GM21360 (cell line): ENCODE measurements at regions not wholly inside any gene's neighbourhood (a gene's known extent, or its start where the extent isn't known, plus 50 kb on each side); places are given as distances from the start of the nearest gene placed in this dataset.
"Not testable (repeated sequence)": the region's sequence is repeated elsewhere in the genome, so short reads cannot be mapped to it uniquely, and the experiment has no call there.

Experiments
- ATAC-seq: cut with Tn5 transposase; IDR thresholded peaks from one replicate; pipeline ENCODE4 v1.9.1; 2021; ENCODE audit warnings: mild to moderate bottlenecking, moderate library complexity; ENCODE audit not compliant: unreplicated experiment

DNA sequence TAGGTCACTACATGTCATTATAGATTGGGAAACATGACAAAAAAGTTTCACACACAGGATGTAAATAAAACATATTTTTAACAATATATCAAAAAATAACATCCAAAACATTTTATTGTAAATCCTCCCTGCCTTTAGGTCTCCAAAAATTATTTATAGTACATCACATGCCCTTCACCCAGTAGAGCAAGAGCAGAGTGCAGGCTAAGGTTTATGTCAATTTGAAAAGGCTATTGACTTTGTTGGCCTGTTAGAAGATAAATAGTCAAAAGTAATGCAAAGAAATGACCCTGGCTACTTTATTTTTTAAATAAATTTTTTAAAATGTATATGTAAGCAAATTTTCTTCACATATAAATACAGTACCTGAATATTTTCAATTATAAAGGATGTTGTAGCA lies 983.7 kb downstream of the RAB28 start:
- no peak for ATAC-seq

DNA sequence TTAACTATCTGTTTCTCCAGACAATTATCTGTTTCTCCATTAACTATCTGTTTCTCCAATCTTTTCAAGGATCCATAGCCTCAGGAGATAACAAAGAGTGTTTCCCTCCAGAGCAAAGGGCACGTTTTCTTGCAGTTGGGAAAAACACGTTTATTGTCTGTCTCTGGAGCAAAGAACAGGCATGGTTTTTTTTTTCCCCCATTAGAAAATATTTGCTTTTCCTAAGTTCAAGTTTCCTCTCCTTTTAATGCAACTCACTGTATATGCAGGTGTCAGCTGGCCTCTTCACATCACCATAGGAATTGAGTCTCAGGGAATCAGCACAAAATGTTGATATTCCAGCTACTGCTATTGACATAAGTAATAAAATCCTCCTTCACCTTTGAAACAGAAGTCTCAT lies 984.4 kb downstream of the RAB28 start:
- no peak for ATAC-seq

DNA sequence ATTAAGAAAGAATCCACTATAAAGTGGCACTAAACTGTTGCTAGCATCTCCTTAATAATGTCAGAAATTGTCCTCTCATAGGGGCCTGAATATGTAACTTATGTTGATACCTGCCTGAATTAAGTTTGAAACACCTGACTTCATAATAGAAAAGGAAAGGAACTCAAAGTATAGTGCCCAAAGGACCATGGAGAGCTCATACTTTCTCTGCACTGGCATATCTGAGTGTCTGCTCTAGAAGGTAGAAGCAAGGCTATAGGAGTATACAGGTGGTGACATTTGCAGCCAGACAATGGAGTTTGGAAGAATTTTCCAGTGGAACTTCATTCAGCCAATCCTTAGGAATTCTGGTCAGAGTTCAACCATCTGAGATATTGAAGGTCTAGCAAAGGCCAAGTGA lies 988.9 kb downstream of the RAB28 start:
- ATAC-seq = no peak

DNA sequence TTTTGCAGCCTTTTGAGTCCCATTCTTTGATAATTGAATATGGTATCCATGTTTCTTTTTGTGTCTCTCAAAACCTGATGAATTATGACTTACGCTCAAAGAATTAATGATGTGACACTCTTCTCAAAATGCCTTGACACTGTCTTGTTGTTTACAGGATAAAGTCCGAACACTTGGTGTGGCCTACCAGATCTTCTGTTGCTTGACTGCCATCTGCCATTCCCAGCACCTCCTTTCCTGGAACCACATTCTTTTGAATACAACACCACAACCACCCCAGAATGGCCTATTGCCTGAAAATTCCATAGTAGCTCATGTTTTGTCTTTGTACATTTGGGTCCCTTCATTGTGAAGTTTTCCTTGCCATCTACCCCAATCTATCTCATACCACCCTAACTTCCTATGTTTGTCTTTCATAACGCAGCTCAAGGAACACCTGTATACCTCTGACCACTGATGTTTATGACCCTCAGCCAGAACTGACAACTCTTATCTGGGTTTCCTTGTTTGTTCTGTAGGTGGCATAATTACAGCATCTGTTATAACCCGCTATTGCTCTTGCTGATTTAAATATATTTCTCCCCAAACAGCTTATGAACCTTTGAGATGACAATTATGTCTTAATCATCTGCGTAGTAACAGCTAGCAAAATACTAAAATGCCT lies 991.3 kb downstream of the RAB28 start:
- no peak for ATAC-seq

DNA sequence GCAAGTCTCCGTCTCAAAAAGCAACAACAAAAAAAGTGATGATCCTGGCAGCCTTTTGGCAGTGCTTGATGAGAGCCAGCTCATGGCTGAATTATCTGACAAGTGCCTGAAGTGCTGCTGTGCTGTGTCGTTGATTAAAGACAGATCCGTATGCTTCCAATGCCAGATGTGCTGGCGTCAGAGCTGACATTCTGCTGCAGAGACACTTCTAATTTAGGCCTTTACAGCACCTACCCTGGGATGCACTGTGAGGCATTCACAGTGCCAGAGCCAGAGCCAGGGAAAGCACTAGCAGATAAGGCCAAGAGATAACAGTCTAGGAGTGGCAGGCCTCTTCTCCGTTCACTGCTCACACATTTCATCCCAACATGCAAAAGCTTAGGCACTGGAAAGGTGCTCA lies 995.5 kb downstream of the RAB28 start:
- ATAC-seq = no peak

DNA sequence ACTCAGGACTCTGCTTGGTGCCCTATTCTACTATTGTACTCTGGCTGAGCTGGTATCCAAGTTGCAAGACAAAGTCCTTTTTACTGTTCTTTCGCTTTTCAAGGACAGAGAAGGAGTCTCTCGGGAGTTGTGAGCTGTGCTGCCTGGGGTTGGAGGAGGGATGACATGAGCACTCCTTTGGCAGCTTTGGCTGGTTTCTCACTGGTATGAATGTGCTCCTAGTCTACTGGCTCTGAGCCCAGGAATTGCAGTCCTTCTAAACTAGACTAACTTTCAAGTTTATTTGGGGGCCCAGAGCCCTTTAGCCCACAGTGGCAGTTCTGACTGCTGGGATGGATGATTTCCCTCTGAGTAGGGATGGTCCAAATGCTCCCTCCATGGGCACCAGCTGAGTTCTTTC lies 997.1 kb downstream of the RAB28 start:
- no peak for ATAC-seq

DNA sequence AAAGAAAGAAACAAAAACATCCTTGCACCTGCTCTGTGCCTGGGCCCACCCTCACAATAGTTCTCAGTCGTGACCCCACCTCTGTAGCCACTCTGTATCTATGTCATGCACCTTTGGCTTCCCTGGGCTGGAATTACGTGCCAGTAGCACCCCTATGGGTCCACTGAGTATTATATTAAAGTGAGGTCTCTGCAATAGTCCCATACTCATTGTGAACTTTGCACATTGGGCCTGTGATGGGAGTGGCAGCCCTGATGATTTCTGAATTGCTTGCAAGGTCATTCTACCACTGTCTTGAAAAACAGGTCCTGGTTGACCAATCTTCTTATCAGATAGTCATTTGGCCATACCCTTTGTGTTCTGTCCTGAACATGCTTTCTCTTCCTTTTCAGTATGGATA lies 1012.1 kb downstream of the RAB28 start:
- no peak for ATAC-seq

DNA sequence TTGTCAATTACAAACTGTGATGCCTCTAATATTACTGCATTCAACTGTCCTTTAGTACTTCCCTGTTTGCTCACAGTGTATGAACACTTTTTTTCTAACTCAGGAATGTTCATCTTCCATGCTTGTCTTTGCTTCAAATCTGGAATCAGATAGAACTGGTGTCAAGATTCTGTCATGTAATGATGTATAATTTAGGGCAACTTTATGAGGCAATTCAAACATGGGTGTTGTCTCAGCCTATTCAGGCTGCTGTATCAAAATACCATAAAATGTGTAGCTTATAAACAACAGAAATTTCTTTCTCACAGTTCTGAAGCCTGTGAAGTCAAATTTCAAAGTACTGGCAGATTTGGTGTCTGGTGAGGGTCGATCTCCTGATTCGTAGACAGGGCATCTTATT lies 1012.9 kb downstream of the RAB28 start:
- no peak for ATAC-seq

DNA sequence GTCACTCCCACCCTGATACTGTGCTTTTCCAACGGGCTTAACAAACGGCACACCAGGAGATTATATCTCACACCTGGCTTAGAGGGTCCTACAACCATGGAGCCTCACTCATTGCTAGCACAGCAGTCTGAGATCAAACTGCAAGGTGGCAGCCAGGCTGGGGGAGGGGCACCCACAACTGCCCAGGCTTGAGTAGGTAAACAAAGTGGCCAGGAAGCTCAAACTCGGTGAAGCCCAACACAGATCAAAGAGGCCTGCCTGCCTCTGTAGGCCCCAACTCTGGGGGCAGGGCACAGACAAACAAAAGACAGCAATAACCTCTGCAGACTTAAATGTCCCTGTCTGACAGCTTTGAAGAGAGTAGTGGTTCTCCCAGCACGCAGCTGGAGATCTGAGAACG lies 1022.6 kb downstream of the RAB28 start:
- ATAC-seq = not testable (repeated sequence)

DNA sequence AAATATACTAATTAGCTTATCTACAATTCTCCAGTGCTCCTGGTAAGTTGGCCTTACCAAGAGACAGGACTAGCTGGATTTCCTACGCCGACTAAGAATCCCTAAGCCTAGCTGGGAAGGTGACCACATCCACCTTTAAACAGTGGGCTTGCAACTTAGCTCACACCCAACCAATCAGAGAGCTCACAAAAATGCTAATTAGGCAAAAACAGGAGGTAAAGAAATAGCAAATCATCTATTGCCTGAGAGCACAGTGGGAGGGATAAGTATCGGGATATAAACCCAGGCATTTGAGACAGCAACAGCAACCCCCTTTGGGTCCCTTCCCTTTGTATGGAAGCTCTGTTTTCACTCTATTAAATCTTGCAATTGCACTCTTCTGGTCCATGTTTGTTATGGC lies 1025.0 kb downstream of the RAB28 start:
- no peak for ATAC-seq

DNA sequence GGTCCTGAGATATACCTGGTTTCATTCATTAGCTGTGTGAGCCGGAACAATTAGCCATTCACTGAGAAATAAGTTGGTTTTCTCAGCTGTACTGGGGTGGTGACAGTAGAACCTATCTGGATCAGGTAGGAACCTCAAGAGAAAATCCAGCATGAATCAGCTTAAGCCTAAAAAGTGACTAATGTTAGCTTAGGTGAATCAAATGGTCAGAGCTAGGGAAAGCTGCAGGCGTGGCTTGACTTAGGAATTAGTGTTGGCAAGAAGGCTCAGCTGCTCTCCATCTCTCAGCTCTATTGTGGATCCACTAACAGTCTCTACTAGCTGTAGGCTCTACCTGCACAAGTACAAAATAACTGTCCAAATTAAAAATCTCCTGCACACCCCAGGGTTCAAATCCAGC lies 1025.5 kb downstream of the RAB28 start:
- ATAC-seq = no peak

DNA sequence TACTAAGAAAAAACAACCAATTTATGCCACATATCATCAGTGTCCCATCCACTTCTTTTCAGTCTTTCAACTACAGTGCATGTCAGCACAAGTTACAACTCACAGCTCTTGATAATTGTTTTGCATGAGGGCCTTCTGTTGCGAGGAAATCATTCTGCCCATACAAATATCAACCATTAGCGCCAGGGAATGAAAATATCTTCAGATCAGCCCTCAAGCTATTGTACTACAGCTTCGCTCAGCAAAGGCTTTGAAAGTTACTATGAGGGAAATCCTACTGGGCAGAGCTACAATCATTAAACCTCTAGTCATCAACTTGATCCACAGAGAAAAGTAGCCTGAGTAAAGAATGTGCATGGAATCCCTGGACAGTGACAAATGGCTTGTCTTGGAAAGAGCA lies 1023.6 kb upstream of the HS3ST1 start:
- ATAC-seq = no peak

DNA sequence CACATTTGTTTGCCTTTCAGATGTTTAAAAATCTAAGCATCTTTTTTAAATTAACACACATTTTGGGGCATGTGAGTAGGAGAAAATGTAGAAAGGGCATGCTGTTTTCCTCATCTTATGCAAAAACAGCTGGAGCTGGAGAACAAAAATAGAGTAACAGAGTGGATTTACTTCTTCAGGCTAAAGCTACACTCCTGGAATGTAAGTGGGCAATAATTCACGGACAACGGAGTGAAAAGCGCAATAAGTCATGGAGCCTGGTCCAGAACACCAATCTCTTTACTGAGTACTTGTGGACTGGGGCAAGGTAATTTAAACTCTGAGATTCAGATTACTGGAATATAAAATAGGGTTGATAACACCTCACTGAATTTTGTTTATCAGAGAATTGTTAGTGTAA lies 1018.8 kb upstream of the HS3ST1 start:
- no peak for ATAC-seq

DNA sequence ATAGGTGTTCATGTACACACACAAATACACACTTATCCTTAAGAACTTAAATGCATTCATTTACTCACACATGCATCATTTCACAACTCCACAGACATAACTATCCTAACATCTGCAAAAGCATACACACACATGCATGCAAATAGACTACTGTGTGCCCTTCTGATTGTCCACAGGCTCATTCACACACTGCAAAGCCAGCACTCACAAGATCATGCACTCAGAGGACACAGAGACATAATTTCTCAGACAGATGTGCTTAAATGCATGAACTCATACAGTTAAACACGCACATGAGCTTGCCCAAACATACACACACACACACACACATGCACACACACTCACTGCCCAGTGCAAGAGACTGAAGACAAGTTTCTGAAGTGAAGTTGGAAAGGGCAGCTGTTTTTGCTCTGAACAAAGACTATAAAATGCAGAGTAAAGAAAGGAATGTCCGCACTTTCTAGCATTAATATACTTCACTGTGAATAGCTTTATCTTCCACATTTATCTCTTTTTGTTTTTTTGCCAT lies 1018.0 kb upstream of the HS3ST1 start:
- ATAC-seq = no peak

DNA sequence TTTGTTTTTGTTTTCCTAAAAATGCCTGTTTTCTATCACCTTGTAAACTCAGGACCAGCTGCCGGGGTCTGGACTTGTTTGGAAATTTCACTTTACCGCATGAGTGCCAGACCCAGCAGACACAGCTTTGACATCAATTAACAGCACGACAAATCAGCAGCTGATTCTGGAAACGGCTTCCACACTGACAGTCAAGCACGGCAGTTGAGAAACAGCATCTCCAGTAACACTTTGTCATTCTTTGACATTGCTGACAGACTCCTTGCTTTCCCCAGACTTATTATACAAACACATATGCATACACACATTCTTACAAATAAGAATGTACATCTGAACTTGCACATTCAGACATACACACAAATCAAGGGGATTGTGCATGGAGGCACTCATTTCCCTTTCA lies 1017.6 kb upstream of the HS3ST1 start:
- no peak for ATAC-seq

DNA sequence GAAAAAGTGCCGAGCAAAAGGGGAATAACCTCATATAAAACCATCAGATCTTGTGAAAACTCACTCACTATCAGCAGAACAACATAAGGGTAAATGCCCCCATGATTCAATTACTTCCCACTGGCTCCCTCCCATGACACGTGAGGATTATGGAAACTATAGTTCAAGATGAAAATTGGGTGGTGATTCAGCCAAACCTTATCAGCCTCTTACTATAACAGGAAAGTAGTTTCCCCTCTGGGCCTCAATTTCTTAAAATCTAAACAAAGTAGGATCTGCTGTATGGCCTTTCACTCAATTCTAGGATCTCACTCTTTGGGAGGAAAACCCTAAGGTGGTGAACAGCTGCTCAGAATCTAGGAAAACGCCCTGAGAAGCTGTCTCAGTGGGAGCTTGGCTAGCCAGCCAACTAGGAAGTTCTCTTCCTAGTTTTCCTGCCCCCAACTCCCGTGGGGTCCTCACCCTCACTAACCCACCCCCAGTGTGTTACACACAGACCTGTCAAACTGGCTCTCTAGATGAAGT lies 1017.1 kb upstream of the HS3ST1 start:
- ATAC-seq = no peak

DNA sequence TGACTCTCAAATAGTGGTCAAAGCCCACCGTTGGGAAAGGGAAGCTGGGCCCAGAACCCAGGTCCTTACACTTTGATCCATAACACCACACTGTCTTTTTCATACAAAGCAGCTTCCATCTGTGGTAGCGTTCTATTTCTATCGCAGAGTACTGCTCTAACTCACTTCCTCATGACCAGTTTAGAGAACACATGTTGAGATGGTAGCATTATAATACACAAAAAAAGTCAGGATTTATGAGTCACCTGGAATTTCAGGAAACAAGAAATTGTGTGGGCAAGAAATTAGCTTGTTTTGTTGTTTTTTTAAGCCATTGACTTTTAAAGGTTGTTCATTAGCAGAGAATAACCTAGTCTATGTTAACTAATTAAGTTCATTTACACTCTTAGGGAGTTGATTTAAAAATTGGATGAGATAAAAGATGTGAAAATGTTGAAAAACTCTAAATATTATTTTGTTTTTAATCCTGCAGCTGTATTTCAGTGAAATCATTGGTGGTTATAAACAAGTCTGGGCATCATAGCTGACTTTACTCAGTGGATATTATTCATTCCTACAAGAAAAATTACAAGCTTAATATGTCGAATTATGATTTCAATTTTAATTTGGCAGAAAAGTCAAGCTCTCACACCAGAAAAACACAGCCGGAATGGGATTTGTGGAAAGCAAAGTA lies 1011.1 kb upstream of the HS3ST1 start:
- no peak for ATAC-seq

DNA sequence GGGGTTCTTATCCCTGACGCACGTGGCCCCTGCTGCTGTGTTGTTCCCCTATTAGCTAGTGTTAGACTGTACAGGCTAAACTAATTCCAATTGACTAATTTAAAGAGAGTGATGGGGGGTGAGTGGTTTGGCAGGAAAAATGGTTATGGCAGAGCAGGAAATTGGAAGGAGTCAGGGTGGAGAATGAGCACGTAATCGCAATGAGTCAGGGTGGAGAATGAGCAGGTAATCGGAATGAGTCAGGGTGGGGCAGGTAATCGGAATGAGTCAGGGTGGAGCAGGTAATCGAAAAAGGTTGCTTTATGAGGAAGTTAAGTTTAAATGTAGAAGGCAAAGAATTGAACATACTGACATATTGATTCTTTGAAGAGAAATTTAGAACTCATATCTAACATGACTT lies 1002.6 kb upstream of the HS3ST1 start:
- not testable (repeated sequence) for ATAC-seq

DNA sequence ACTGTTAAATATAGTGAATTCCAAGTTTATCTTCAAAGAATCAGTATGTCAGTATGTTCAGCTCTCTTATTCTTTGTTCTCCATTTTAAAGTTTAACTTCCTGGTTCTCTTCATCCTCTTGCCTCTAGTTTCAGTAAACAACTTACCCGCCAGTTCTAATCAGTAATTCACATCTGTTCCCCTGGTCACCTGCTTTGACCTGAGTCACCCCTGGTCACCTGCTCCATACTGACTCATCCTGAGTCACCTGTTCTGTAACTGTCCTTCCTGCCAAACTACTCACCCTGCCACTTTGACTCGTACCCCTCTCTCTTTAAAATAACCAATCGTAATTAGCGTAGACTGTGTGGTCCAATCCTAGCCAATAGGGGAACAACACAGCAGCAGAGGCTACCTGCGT lies 992.7 kb upstream of the HS3ST1 start:
- ATAC-seq = no peak

DNA sequence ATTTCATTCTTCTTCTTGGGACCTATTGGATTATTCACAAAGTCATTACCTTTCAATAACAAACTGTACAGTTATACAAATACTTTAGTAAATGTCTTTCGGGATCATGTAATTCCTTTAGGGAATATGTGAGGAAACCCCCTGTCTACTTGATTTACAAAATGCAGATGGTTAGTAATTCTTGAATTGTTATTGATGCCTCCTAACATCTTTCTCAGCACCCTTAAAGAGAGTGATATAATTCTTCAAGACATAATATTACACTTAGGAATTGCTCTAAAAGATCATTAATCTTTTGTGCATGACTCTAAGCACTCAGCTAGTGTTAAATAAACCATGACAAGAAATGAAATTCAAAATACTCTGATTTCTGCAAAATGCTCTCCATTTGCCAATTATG lies 988.1 kb upstream of the HS3ST1 start:
- no peak for ATAC-seq

DNA sequence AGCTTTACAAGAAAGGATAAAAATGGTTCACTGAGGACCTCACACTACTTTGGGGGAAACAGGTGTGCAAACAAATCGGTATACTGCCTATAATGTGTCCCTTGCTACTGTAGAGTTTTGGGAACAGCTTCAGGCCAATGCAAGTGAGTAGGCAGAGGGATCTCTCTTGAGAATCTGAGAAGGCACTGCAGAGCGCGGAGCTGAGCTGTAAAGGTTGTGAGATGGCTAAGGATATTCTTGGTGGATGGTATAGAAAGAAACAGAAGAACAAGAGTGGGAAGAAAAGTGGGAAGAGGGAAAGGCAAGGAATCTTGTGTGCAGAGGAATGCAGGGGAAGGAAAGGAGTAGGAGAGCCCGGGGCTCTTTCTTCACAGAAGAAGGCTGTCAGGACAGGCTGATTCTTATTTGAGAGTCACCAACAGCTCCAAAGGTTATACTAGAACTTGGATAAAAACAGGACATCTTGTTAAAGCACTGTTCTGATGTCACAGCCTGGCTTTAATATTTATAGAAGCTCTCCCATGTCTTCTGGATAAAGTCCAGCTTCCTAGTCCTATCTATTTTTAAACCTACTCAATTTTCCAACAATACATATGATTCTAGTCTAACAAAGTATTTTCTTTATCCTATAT lies 985.6 kb upstream of the HS3ST1 start:
- ATAC-seq = no peak

DNA sequence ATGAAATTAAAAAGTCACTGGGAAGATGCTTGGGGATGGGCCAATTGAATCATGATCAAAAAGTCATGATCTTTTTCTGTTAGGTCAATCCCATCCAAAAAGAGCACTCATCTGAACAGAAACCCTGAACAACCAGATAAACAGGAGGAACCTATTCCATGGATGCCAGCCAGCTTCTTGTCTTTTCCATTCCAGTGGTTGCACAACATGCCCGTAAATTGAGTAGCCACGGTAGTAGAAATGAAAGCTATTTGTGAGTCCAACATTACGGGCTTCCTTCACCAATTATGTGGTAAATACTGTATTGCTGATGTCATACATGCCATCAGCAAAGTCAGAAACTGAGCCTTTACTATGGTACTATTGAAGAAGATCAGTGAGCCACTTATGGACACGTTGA lies 982.4 kb upstream of the HS3ST1 start:
- ATAC-seq = no peak
